HG02678 (cell line): ENCODE measurements at regions not wholly inside any gene's neighbourhood (a gene's known extent, or its start where the extent isn't known, plus 50 kb on each side); places are given as distances from the start of the nearest gene placed in this dataset.
"Not testable (repeated sequence)": the region's sequence is repeated elsewhere in the genome, so short reads cannot be mapped to it uniquely, and the experiment has no call there.

Experiments used
- ATAC-seq: cut with Tn5 transposase; IDR thresholded peaks from one replicate; pipeline ENCODE4 v1.9.1; 2021; ENCODE audit warnings: mild to moderate bottlenecking, moderate library complexity; ENCODE audit not compliant: unreplicated experiment

- ATAC-seq = no peak
Measured at GRCh38 chr5:171706736-171707441, 78.7 kb upstream of the SMIM23 start.

- ATAC-seq = no peak
Measured at GRCh38 chr5:171707442-171707792, 78.2 kb upstream of the SMIM23 start.

GRCh38 chr5:171709930-171710329, 75.7 kb upstream of the SMIM23 start:
- no peak for ATAC-seq

- ATAC-seq = no peak
Measured at GRCh38 chr5:171710451-171711024, 75.1 kb upstream of the SMIM23 start.

- ATAC-seq = no peak
Measured at GRCh38 chr5:171711571-171711970, 74.0 kb upstream of the SMIM23 start.

- ATAC-seq = no peak
Measured at GRCh38 chr5:171712616-171713015, 73.0 kb upstream of the SMIM23 start.

- no peak for ATAC-seq
Measured at GRCh38 chr5:171713152-171713551, 72.5 kb upstream of the SMIM23 start.

GRCh38 chr5:171714261-171714660, 71.4 kb upstream of the SMIM23 start:
- no peak for ATAC-seq

- no peak for ATAC-seq
Measured at GRCh38 chr5:171714851-171715250, 70.8 kb upstream of the SMIM23 start.

- ATAC-seq = no peak
Measured at GRCh38 chr5:171715551-171715950, 70.1 kb upstream of the SMIM23 start.

GRCh38 chr5:171720086-171720485, 65.5 kb upstream of the SMIM23 start:
- no peak for ATAC-seq

- no peak for ATAC-seq
Measured at GRCh38 chr5:171721464-171721863, 64.2 kb upstream of the SMIM23 start.

- ATAC-seq = no peak
Measured at GRCh38 chr5:171724468-171725204, 61.0 kb upstream of the SMIM23 start.

- no peak for ATAC-seq
Measured at GRCh38 chr5:171725205-171725601, 60.4 kb upstream of the SMIM23 start.

- ATAC-seq = not testable (repeated sequence)
Measured at GRCh38 chr5:171726819-171727218, 58.8 kb upstream of the SMIM23 start.

- no peak for ATAC-seq
Measured at GRCh38 chr5:171728686-171729085, 56.9 kb upstream of the SMIM23 start.
